GM19328 (cell line): ENCODE measurements at regions not wholly inside any gene's neighbourhood (a gene's known extent, or its start where the extent isn't known, plus 50 kb on each side); places are given as distances from the start of the nearest gene placed in this dataset.

ENCODE experiments used
- ATAC-seq: cut with Tn5 transposase; IDR thresholded peaks from one replicate; pipeline ENCODE4 v1.9.1; 2021; ENCODE audit warnings: mild to moderate bottlenecking, moderate library complexity; ENCODE audit not compliant: unreplicated experiment

GRCh38 chr7:41197769-41198168 is 505.1 kb downstream of the INHBA start:
- ATAC-seq: no peak

- ATAC-seq: no peak
Measured at GRCh38 chr7:41193738-41194282, 509.1 kb downstream of the INHBA start.

GRCh38 chr7:41190581-41190980 is 512.3 kb downstream of the INHBA start:
- ATAC-seq: no peak

- ATAC-seq: no peak
Measured at GRCh38 chr7:41189866-41190265, 513.0 kb downstream of the INHBA start.

- no peak for ATAC-seq
Measured at GRCh38 chr7:41188163-41189130, 514.4 kb downstream of the INHBA start.

- no peak for ATAC-seq
Measured at GRCh38 chr7:41187322-41187721, 515.6 kb downstream of the INHBA start.

- ATAC-seq: no peak
Measured at GRCh38 chr7:41185851-41186250, 517.0 kb downstream of the INHBA start.

GRCh38 chr7:41183741-41184140 is 519.1 kb downstream of the INHBA start:
- ATAC-seq: no peak

GRCh38 chr7:41182782-41183181 is 520.1 kb downstream of the INHBA start:
- ATAC-seq: no peak

GRCh38 chr7:41175435-41175834 is 527.5 kb downstream of the INHBA start:
- ATAC-seq: no peak

- ATAC-seq: no peak
Measured at GRCh38 chr7:41174521-41174920, 528.4 kb downstream of the INHBA start.

GRCh38 chr7:41170466-41170865 is 532.4 kb downstream of the INHBA start:
- ATAC-seq: no peak

- no peak for ATAC-seq
Measured at GRCh38 chr7:41169317-41169716, 533.6 kb downstream of the INHBA start.

- no peak for ATAC-seq
Measured at GRCh38 chr7:41167836-41168235, 535.1 kb downstream of the INHBA start.

- no peak for ATAC-seq
Measured at GRCh38 chr7:41164440-41164839, 538.5 kb downstream of the INHBA start.

- no peak for ATAC-seq
Measured at GRCh38 chr7:41163991-41164390, 538.9 kb downstream of the INHBA start.

GRCh38 chr7:41162612-41163011 is 540.3 kb downstream of the INHBA start:
- no peak for ATAC-seq

- ATAC-seq: no peak
Measured at GRCh38 chr7:41161041-41161587, 541.8 kb downstream of the INHBA start.

GRCh38 chr7:41156268-41156667 is 546.6 kb downstream of the INHBA start:
- no peak for ATAC-seq

GRCh38 chr7:41153268-41153667 is 549.6 kb downstream of the INHBA start:
- ATAC-seq: no peak

GRCh38 chr7:41152179-41152678 is 550.7 kb downstream of the INHBA start:
- ATAC-seq: no peak

- no peak for ATAC-seq
Measured at GRCh38 chr7:41149576-41149975, 553.3 kb downstream of the INHBA start.
